ENCODE measurements at regions not wholly inside any gene's neighbourhood (a gene's known extent, or its start where the extent isn't known, plus 50 kb on each side); places are given as distances from the start of the nearest gene placed in this dataset.

GRCh38 chr20:60486937-60487336, 528.7 kb downstream of the CDH26 start:
- Histone ChIP-seq H3K27me3 (peaks cover 0 to 14% (median 0%) of the 10 kb centered on the region in 7 donors), H3K27ac (no peak overlapping the region), H3K36me3 (no peaks in the 10 kb centered on the region), H3K4me1 (peaks cover 0 to 4% (median 0%) of the 10 kb centered on the region in 9 donors), H3K9me3 (no peaks in the 10 kb centered on the region), H3K4me3 (no peak overlapping the region)
- DNase-seq = no peak
- 95% methylated on average over 8 of the region's 8 CpGs for WGBS, 2 donors
- no peak for TF ChIP-seq CTCF (IDR thresholded peaks at IDR 0.05)
- no peak for ATAC-seq
- intact Hi-C loops (cut with DNase I) = no loop called here

- DNase-seq = no peak
Measured at GRCh38 chr20:60490217-60491050, 532.2 kb downstream of the CDH26 start.

GRCh38 chr20:60491051-60491581, 532.9 kb downstream of the CDH26 start:
- peaks cover 0 to 4% (median 0%) of the 10 kb centered on the region in 9 donors for H3K4me1 ChIP-seq
- H3K4me3 ChIP-seq = no peak overlapping the region
- no peak overlapping the region for H3K27ac ChIP-seq
- 50 to 53% methylated on average over 5 of the region's 5 CpGs for WGBS, 2 donors
- intact Hi-C loops (cut with DNase I) = no loop called here
- DNase-seq (no peak), ATAC-seq (peak in 3 of 8 donors; percentile 23 to 71 (median 42))
- H3K27me3 ChIP-seq = peaks cover 0 to 4% (median 0%) of the 10 kb centered on the region in 7 donors
- TF ChIP-seq CTCF (IDR thresholded peaks at IDR 0.05) = no peak
- H3K9me3 ChIP-seq = no peaks in the 10 kb centered on the region
- no peaks in the 10 kb centered on the region for H3K36me3 ChIP-seq

More at GRCh38 chr20:60490217-60491050, 532.2 kb downstream of the CDH26 start:
- Histone ChIP-seq H3K27ac (no peak overlapping the region), H3K4me1 (peaks cover 0 to 4% (median 0%) of the 10 kb centered on the region in 9 donors), H3K27me3 (peaks cover 0 to 4% (median 0%) of the 10 kb centered on the region in 7 donors), H3K36me3 (no peaks in the 10 kb centered on the region), H3K9me3 (no peaks in the 10 kb centered on the region), H3K4me3 (no peak overlapping the region)
- no peak for TF ChIP-seq CTCF (IDR thresholded peaks at IDR 0.05)
- ATAC-seq = peak in 1 of 8 donors; percentile 7
- 72 to 77% methylated on average over 8 of the region's 8 CpGs for WGBS, 2 donors
- intact Hi-C loops (cut with DNase I) = no loop called here

- H3K4me3 ChIP-seq = no peak overlapping the region
- intact Hi-C loops (cut with DNase I) = no loop called here
- WGBS, 2 donors = 71 to 77% methylated on average over 3 of the region's 3 CpGs
- no peak for TF ChIP-seq CTCF (IDR thresholded peaks at IDR 0.05)
- H3K27me3 ChIP-seq = peaks cover 0 to 4% (median 0%) of the 10 kb centered on the region in 7 donors
- H3K27ac ChIP-seq = no peak overlapping the region
- no peak for DNase-seq
- no peaks in the 10 kb centered on the region for H3K36me3 ChIP-seq
- peaks cover 0 to 4% (median 0%) of the 10 kb centered on the region in 9 donors for H3K4me1 ChIP-seq
- ATAC-seq = no peak
- no peaks in the 10 kb centered on the region for H3K9me3 ChIP-seq
Measured at GRCh38 chr20:60494476-60494875, 536.3 kb downstream of the CDH26 start.

Data from heart right ventricle (tissue), 16 donors.